NCI-H2171 (cell line): ENCODE measurements at regions not wholly inside any gene's neighbourhood (a gene's known extent, or its start where the extent isn't known, plus 50 kb on each side); places are given as distances from the start of the nearest gene placed in this dataset.
"Not testable (repeated sequence)": the region's sequence is repeated elsewhere in the genome, so short reads cannot be mapped to it uniquely, and the experiment has no call there.

Experiments used
- DNase-seq: peaks from one replicate; lab custom pipeline; 2025; lab: John Stamatoyannopoulos, UW

DNA sequence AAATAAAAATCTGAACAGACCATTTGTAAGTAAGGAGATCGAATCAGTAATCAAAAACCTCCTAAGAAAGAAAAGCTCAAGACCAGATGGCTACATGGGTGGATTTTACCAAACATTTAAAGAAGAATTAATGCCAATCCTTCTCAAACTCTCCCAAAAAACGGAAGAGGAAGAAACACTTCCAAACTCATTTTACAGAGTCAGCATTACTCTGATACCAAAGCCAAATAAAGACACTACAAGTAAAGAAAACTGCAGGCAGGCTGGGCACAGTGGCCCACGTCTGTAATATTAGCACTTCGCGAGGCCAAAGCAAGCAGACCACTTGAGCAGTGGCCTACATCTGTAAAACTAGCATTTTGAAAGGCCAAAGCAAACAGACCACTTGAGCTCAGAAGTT is 159.8 kb downstream of the DPY19L2 start:
- DNase-seq = no peak

DNA sequence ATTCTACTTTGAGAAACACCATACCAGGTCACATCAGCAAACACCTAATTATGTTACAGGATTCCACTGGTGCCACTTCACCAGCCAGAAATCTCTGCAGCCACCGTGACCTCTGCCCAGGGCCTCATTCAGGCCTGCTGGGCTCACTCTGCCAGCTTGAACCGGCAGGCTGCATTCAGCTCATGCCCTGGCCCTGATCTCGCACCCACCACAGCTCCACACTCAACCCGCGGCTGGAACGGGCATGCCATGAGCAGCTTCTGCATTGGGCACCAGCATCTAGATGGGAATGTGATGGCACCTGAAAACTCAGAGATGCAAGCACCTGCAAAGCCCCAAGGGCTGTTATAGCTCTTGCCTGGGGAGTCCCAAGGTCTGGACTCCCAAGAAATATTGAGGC is 168.7 kb downstream of the DPY19L2 start:
- DNase-seq = no peak

DNA sequence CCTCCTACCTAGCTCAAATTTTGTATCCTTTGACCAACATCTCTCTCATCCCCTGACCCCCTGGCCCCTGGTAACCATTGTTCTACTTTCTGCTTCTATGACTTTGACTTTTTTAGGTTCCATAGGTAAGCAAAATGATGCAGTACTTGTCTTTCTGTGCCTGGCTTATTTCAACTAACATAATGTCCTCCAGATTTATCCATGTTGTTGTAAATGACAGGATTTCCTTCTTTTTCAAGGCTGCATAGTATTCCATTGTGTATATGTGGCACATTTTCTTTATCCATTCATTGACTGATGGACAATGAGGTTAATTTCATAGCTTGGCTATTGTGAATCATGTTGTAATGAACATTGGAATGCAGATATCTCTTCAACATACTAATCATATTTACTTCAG is 170.1 kb downstream of the DPY19L2 start:
- DNase-seq = no peak

DNA sequence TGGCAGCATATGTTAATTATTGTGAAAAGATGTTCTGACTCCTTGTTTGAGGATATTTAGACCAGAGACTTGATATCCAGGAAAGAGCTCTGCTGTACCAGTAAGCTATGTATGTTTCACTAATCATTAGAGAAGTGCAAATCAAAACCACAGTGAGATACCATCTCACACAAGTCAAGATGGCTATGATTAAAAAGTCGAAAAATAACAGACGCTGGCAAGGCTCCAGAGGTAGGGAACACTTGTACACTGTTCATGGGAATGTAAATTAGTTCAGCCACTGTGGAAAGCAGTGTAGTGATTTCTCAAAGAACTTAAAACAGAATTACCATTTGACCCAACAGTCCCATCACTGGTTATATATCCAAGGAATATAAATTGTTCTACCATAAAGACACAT is 171.6 kb downstream of the DPY19L2 start:
- DNase-seq = no peak

DNA sequence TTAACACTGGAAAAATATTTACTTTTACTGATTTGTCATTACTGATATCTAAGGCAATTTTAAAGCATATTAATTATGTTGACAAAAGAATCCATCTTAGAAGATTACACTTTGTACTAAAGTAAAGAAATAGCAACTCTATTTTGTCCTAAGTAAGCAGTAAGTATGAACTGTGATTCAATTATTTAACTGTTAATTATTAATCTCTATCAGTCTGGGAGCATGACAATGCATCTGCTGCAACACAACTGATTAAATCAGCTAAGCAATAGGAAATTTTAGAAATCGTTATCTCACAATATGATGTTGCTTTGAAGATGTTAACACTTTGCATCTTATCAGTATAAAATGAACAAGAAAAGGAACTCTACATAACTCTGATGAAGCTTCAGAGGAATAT is 172.3 kb downstream of the DPY19L2 start:
- no peak for DNase-seq

DNA sequence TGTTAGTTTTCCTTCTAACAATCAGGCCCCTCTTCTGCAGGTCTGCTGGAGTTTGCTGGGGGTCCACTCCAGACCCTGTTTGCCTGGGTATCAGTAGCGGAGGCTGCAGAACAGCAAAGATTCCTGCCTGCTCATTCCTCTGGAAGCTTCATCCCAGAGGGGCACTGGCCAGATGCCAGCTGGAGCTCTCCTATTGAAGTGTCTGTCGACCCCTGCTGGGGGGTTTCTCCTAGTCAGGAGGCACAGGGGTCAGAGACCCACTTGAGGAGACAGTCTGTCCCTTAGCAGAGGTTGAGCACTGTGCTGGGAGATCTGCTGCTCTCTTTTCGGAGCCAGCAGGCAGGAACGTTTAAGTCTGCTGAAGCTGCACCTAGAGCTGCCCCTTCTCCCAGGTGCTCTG is 174.9 kb downstream of the DPY19L2 start:
- not testable (repeated sequence) for DNase-seq

DNA sequence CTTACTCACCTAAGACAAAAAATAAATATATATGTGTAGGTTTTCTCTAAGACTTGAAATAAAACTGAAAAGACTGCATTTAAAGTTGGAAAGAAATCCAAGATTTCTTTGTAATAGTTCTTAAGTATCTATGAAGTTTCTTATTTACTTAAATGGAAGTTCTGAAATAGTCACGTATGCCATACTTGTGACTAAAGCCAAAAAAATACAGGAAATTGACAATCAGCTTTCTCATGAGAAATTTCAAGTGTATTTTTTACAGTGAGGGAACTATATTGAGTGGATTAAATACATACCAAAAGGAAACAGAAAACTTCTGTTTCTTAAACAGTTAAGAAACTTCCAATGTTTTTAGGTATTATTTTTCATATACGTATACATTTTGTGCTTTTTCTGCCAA is 188.1 kb downstream of the DPY19L2 start:
- no peak for DNase-seq

DNA sequence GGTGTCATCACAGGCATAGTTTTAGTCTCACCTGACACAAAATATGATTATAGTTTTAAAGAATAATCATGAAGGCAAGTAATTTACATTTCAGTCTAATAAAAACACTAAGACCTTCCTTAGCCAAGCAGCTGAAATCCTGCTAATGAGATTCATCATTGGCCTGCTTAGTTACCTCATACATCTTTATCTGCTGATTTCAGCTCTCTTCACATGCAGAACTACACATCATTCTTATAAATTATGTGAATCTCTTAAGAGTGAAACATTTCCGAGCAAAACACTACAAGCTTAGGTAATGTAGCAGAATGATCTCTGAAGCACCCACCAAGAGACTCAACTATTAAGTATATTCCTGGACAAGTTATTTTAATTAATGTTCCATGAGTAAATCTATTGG is 198.1 kb downstream of the DPY19L2 start:
- DNase-seq = no peak

DNA sequence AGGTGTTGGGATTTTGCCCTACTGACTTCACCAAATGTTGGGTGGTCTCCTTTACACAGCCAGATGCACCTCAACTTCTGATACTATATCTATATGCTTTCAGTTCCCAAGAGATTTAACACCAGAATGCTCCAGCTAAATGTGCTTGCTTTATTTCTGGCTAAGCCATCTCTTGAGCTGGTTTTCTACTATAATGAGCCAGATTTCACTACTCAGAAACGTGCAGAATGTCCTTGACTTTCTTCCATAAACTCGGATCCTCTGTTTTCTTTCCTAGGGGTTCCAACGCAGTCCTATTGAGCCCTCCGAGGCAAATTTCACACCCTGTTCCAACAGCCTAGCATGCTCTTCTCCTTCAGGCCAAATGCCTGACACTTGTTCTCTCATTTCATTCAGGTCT is 200.3 kb downstream of the DPY19L2 start:
- DNase-seq = no peak

DNA sequence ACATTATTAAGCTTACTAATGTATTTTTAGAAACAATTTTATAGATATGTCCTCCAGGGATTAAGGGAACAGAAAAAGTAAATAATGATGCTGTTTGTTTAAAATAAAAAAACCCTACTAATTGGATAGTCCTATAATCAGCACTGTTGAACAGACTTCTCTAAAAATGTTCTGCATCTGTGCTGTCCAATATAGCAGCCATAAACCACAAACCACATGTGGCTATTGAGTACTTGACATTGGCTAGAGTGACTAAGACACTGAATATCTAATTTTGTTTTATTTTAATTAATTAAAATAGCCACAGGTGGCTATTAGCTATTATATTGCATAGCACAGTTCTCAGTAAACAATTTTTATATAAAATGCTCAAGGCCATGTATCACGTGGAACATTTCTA is 210.4 kb downstream of the DPY19L2 start:
- no peak for DNase-seq

DNA sequence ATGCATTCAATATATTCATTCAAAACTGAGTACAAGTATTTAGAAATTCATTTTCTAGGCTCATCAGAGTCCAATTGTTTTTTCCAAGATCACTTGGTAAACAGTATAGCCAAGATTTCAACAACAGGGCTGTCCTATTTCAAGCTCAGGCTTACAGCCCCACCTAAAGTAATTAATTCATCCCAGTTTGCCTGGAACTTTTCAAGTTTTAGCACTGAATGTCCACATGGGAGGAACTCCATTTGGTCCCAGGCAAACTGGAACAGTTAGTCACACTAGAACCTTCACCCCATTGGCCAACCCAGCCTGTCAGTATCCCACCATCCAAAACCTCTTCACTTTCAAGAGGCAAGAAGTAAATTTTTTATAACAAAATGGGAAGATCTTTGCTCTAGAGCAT is 210.9 kb downstream of the DPY19L2 start:
- no peak for DNase-seq

DNA sequence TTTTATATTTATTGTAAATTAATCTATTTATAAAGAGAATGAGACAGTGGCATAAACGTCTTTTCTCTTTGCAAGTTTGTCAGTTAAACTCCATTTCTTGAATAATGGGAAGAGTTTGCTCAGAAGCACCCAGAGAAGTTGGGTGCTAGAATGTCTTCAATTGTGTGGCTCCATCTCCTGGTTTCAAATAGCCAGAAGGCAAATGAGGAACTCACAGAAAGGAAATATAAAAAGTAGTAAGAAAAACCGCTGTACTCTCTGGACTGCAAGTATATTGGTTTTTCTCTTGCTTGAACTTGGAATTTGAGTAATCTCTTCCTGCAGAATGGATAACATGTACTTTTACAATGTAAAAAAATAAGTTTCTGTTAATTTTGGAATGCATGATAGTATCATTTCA is 217.5 kb downstream of the DPY19L2 start:
- DNase-seq = no peak

DNA sequence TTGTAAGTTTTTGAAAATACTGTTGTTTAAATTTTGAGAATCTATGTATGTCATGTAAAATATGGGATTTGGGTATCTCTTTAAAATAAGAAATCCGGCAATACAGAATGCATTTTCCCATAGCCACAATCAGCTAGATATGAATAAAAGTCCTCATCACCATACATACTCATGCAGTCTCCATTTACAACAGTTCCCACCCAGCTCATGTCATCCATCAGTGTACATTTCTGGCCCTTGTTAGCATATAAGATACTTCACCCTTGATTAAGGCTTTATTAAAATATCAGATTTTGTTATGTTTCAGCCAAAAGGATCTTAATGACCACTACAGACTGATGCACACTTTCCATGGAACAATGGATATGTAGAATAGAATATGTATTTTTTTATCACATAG is 218.0 kb downstream of the DPY19L2 start:
- no peak for DNase-seq

DNA sequence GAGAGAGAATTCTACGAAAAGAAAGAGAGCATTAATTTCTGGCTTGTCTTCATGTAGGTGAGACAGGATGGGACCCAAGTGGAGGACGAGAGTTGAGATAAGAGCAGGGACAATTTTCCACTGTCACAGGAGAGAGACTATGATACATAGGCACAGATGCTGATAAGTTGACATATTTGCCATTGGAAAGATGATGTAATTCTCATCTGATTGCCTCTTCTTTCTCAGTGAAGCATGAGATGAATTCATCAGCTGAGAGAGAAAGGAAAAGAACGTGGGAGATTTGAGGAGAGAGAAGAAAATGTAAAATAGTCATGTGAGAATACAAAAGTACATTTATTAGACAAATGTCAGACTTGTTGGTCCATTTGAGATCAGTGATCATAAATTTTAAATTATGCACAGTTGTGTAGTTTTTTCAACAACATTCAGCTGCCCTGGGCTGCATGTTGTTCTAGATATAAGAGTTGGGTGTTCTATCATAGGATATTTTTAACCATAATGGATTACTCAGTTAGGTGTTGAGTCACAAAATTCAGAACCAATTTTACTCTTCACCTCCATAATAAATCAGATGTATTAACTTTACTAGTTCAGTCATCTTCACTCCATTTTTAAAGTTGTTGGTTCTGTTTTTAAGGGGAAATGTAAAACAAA is 222.9 kb downstream of the DPY19L2 start:
- no peak for DNase-seq

DNA sequence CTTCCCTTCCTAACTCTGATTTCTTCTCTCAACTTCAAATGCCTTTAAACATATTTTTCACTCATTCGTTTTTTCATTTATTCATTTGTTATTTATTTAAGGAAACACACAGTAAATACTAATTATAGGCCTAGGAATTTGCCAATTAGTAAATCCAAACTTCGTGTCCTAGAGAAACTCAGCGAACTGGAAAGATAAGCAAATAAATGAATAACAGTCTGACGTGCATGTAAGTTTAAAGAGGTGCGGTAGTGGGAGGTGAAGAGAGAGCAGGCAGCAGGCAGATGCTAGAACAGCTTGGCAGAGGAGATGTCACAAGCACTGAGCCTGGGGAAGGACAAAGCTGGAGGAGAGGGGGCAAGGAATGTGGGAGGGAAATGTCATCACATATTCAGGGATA is 228.2 kb downstream of the DPY19L2 start:
- DNase-seq = no peak

DNA sequence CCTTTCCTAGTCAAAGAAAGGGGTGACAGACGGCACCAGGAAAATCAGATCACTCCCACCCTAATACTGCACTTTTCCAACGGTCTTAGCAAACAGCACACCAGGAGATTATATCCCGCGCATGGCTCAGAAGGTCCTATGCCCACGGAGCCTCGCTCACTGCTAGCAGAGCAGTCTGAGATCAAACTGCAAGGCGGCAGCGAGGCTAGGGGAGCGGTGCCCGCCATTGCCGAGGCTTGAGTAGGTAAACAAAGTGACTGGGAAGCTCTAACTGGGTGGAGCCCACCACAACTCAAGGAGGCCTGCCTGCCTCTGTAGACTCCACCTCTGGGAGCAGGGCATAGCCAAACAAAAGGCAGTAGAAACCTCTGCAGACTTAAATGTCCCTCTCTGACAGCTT is 233.9 kb downstream of the DPY19L2 start:
- DNase-seq = not testable (repeated sequence)

DNA sequence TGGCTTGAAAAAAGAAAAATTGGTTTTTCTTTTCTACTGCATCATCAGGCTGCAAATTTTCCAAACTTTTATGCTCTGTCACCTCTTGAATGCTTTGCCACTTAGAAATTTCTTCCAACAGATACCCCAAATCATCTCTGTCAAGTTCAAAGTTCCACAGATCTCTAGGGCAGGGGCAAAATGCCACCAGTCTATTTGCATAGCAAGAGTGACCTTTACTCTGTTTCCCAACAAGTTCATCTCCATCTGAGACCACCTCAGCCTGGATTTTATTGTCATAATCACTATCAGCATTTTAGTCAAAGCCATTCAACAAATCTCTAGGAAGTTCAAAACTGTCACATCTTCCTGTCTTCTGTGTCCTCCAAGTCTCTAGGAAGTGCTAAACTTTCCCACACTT is 240.3 kb downstream of the DPY19L2 start:
- DNase-seq = not testable (repeated sequence)

DNA sequence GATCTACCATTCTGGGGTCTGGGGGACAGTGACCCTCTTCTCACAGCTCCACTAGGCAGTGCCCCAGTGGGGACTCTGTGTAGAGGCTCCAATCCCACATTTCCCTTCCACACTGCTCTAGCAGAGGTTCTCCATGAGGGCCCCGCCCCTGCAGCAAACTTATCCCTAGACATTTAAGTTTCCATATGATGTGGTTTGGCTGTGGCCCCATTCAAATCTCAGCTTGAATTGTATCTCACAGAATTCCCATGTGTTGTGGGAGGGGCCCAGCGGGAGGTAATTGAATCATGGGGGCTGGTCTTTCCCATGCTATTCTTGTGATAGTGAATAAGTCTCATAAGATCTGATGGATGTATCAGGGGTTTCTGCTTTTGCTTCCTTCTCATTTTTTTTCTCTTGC is 241.3 kb downstream of the DPY19L2 start:
- DNase-seq = not testable (repeated sequence)

DNA sequence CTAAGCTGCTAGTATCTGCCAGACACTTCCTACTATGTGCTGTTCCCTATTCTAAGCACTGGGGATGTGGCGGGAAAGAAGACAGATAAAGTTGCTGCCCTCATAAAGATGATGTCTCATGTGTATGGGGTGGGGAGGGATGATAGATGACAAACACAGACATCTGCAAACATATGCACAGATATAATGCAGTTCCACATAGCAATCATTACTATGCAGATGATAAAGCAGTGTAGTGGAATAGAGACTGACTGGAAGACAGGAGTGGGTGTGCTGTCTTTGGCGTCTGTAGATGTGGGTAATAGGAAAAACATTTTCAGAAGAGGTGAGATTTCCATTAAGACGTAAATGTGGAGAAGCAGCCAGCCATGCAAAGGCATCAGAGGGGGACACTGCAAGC is 243.6 kb downstream of the DPY19L2 start:
- DNase-seq = no peak

DNA sequence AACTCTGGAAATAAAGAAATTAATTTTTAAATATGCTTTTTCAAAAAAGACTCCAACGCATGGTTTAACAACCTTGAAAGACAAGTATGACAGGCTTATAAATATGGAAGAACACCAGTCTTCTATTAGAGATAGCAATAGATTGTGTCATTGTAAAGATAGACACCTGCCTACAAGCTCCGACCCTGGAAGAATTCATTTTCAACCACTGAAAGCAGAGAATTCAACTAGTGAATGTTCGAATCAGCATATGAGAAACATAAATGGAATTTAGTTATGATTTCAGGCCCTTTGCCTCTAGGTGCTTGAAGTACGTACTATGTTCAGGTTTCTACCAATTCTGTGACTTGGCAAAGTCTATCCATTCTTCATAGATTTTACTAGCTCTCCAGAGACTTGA is 244.5 kb downstream of the DPY19L2 start:
- DNase-seq = no peak

DNA sequence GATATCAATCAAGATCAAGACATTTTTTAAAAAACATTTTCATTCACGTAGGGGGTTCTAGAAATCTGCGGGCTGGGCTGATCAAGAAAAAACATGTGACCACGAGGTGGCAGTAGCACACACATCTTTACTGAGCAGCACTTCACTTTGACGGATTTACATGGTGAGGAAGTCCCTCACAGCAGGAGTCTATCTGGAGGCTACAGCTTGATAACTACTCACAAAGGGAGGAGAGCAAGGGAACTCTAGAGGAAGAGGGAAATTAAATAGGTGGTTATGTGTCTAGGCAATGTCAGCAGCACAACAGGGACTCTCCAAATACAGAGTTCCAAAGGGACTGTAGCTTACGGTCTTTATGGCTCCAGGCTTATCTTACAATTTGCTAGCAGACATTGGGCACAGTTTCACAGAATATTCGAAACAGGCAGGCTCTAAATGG is 248.1 kb downstream of the DPY19L2 start:
- peak; percentile 32 for DNase-seq

DNA sequence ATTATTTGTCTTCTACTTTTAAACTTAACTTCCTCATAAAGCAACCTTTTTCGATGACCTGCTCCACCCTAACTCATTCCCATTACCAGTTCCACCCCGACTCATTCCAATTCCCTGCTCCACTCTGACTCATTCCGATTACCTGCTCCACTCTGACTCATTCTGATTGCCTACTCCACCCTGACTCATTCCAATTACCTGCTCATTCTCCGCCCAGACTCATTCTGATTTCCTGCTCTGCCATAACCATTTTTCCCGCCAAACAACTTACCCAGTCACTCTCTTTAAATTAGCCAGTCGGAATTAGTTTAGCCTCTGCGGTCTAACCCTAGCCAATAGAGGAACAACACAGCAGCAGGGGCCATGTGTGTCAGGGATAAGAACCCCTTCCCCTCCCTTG is 249.1 kb downstream of the DPY19L2 start:
- DNase-seq = no peak

DNA sequence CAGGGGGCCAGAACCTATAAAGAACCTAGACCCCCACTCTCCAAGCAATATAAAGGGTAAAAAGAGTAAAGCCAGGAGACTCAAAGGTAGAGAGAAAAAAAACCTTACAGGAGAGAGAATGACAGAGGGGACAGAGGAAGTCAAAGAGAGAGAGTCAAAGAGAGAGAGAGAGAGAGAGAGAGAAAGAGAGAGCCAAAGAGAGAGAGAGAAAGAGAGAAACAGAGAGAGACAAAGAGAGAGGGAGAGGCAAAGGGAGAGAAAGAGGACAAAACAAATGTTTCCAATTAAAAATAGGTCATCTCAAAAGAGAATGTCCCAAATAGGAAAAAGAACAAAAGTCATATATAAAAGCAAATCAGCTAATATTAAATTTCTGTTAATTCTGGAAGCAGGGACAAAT is 251.5 kb downstream of the DPY19L2 start:
- no peak for DNase-seq

DNA sequence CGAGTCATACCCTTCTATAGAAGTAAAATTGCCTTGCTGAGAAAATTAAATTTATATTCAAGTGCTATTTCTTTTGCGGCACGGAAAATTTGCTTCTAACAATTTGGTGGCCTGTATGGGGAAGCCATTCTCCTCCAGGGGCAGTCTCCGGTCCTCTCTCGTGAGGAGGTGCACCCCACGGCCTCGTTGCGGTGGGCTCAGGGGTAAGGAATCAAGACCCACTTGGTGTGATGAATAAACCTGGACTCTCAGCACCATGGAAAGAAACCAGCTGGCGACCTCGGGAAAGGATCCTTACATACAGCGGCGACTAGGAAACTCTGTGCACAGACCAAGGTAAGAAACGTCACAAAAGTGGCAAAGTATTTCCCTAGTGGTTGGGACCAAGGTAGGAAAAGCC is 252.9 kb downstream of the DPY19L2 start:
- no peak for DNase-seq

DNA sequence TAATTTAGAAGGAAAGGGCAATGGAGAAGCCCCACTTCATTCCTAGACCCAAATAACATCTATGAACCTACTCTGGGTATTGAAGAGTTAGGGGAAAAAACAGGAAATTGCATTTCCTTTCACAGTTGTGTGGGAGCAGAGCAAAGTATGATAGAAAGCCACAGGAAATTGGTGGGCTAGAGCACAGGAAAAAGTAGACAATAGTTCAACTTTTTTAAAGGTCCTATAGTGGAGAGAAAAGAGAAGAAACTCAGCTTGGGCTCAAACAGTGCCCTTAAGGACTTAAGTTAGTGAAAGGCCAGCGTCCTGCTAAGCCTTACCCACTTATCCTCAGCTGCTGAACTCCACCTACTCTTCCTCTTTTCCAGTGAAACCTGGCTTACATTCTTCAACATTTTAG is 258.1 kb downstream of the DPY19L2 start:
- no peak for DNase-seq
